SH-SY5Y (cell line): ENCODE measurements at regions not wholly inside any gene's neighbourhood (a gene's known extent, or its start where the extent isn't known, plus 50 kb on each side); places are given as distances from the start of the nearest gene placed in this dataset.

Source experiments
- GATA2 ChIP-seq: IDR thresholded peaks from 2 replicates; pipeline ENCODE4 v1.6.1; 2011; ENCODE audit warnings: mild to moderate bottlenecking, low read depth, low read length
- GATA3 ChIP-seq: IDR thresholded peaks from 2 replicates; pipeline ENCODE4 v1.6.1; 2011; ENCODE audit warnings: low read depth, mild to moderate bottlenecking, low read length, moderate library complexity

DNA sequence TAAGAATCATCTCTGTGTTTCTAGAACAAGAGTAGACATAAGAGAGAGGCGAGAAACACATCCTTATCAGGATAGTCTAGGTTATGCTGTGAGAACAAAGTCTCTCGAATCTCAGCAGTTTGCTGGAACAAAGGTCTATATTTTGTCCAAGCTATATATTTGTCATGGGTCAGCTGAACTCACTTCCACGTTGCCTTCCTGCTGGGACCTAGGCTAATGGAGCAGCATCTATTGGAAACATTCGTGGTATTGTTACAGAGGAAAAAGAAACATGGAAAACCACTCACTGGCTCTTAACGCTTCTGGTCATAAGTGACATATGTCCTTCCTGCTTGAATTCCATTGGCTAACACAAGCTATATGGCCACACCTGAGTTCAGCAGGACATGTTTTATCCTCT, 112.6 kb upstream of the DYRK2 start:
- TF ChIP-seq GATA2, result no peak
- TF ChIP-seq GATA3, result no peak

GRCh38 chr12:67539329-67539728, 109.2 kb upstream of the DYRK2 start:
- no peak for TF ChIP-seq GATA2
- no peak for TF ChIP-seq GATA3

DNA sequence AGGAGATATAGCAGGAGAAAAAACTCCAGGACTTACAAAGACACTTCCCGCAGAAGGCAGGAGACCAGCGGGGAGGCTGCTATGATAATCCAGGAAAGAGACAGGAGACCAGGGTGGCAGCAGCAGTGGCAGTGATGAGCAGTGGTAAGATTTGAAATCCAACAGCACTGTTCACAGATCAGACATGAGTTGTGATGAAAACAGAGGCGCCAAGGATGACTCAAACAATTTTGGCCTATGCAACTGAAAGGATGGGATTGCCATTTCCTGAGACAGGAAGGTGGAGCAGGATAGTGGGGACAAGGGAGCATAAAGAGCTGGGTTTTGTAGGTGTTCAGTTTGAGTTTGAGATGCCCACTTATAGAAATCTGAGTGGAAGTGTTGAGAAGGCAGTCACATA, 108.6 kb upstream of the DYRK2 start:
- TF ChIP-seq GATA2 (no peak), GATA3 (no peak)

DNA sequence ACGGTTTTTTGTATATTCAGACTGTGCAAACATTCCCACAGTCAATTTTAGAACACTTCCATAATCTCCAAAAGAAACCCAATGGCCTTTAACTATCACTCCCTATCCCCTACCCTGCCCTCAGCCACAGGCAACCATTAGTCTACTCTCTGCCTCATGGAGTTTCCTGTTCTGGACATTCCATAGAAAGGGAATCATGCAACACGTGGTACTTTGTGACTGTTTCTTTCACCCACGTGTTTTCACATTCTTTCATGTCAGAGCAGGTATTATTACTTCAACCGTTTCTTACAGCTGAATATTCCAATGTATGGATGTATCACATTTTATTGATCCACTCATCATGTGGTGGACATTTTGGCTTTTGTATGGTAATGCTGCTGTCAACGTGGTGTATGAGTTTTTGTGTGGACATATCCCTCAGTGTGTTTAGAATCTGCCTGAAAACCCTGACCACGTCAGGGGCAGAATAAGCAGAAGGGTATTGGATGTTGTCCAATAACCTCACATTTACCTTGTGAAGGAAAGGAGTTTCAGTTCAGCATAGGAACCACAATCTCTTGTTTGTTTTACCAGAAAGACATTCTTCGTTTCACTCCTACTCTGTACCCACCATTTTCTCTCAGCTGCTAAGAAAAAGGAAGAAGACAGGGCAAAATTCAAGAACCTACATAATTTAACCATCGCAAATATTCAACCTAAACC, 107.5 kb upstream of the DYRK2 start:
- TF ChIP-seq GATA2 (no peak), GATA3 (no peak)

DNA sequence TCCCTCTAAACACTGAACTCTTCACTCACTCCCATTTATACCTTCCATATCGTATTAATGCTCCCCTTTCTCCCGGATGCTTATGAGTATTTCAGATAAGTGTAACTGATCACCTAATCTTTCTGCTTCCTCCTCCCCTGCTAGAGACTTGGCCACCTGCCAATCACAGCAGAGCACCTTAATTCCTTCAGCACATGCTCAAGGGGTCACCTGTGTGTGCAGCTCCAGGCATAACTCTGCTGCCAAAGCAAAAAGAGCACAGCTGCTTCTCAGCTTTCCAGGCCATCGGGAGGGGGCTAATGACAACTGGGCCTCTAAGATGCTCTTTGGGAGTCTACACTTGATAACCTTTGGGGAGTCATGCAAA, 106.9 kb upstream of the DYRK2 start:
- no peak for TF ChIP-seq GATA2
- no peak for TF ChIP-seq GATA3

DNA sequence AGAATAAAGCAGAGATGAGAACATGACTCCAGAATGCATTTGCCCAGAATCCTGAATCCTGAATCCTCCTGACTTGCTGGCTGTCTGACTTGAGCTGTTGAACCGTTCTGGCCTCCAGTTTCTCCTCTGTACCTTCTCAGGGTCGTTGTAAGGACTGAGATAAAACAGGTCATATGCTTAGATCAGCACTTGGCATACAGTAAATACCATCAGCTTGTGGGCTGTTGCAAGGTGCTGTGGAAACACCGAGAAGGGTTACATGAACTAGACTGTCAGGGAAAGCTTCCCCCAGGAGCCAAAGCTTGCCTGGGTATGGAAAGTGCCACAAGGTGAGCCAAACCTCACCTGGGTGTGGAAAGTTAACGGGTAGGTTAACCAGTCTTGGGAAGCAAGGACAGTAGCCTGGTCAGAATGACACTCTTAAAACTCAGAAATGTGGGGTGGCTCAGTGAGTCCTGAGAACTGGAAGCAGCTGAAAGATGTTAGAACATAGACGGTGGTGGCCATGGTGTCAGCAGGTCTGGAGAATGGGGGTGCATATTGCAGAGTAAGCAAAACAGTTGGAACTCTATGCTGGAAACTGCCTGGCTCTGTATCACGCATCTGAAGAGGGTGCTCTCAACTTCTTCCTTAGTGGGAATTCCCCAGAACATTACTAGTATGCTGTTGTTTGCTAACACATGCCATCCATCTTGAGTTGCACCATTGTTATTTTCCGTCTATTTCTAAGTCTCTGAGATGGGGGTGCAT, 105.3 kb upstream of the DYRK2 start:
- TF ChIP-seq GATA2 (no peak), GATA3 (no peak)

GRCh38 chr12:67545298-67545697, 103.2 kb upstream of the DYRK2 start:
- TF ChIP-seq GATA3, result no peak
- TF ChIP-seq GATA2, result no peak

- TF ChIP-seq GATA3 (no peak), GATA2 (no peak)
Measured at GRCh38 chr12:67546746-67547145, 101.8 kb upstream of the DYRK2 start.

DNA sequence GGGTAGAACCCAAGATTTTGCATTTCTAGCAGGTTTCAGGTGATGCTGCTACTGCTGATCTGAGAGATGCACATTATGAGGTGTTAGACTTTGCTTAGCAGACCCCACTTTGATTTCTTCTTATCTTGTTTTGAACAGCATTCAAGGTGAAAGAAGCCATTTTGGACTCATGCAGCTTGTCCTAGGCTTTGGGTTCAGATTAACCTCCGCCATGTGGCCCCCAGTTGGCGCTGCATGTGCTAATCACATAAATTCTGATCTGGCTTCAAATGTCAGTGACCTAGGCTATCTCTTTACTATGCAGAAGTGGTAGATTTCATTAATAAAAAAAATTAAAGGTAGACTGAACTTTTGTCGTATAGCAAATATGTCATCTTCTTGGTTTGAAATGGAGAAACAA, 89.8 kb upstream of the DYRK2 start:
- TF ChIP-seq GATA2 (no peak), GATA3 (no peak)

- TF ChIP-seq GATA2 (no peak), GATA3 (no peak)
Measured at GRCh38 chr12:67559751-67560150, 88.8 kb upstream of the DYRK2 start.

DNA sequence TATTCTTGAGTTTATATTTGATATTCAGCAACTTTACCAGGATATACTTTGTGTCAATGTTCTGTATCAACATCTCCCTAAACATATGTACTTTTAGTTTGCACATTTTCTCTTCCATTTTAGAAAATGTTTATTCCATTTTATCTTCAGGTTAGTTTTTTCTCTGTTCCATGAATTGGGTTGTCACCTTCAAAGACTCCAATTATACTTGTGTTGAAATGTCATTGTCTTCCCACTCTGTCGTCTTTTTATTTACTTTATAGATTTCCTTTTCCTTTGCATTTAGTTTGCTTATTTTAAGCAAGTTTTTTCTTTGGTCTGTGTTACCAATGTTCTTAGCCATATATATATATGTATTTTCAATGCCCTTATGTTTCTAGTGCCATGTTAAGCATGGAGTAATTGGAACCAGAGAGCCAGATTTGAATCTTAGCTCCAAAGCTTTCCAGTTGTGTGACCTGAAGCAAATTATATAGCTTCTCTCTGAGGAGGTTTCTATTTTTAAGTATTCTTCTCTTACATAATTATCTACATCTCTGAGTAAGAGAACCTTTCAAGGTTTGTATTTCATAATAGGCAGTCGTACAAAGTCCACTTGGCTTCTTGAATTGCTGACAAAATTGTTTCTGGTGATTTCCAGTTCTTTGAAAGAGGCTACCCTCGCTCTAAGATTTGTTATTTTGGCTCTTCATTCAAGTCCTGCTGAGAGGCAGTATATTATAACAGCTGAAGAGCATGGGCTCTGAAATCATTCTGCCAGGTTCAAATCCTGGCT, 85.8 kb upstream of the DYRK2 start:
- TF ChIP-seq GATA2, result no peak
- no peak for TF ChIP-seq GATA3

DNA sequence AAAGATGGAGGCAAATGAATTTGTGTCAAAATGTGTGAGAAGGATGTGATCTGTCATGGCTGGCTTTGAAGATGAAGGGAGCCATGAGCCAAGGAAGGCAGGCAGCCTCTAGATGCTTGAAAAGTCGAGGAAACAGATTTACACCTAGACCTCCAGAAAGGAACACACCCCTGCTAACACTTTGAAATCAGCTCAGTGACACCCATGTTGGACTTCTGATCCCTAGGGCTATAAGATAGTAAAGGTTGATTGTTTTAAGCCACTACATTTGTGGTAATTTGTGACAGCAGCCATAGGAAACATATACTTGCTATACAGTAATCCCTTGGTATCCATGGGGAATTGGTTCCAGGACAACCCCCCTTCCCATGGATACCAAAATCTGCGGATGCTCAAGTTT, 80.5 kb upstream of the DYRK2 start:
- TF ChIP-seq GATA3 (no peak), GATA2 (no peak)

GRCh38 chr12:67572492-67572891, 76.1 kb upstream of the DYRK2 start:
- TF ChIP-seq GATA2 (no peak), GATA3 (no peak)

DNA sequence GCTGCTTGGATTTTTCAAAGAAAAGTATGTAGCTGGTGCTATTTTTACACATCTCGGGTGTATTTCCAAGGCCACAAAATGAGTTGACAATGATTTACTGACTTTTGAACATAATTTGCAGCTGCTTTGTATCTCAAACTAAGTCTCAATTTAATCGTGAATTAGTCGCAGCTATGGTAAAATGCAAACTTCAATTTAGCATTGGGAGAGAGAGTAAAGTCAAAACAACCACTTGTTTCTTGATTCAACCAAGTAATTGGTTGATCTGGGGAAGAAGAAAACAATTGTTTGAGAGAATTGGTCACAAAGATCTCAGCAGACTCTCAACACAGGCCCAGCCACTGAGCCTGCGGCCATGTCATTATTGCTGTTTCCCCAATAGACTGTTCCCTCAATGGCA, 75.0 kb upstream of the DYRK2 start:
- no peak for TF ChIP-seq GATA3
- no peak for TF ChIP-seq GATA2
